ENCODE measurements at regions not wholly inside any gene's neighbourhood (a gene's known extent, or its start where the extent isn't known, plus 50 kb on each side); places are given as distances from the start of the nearest gene placed in this dataset.

- DNase-seq (ENCODE audit: extremely low spot score, unreplicated experiment): no peak
- TF ChIP-seq, protein P1, sequence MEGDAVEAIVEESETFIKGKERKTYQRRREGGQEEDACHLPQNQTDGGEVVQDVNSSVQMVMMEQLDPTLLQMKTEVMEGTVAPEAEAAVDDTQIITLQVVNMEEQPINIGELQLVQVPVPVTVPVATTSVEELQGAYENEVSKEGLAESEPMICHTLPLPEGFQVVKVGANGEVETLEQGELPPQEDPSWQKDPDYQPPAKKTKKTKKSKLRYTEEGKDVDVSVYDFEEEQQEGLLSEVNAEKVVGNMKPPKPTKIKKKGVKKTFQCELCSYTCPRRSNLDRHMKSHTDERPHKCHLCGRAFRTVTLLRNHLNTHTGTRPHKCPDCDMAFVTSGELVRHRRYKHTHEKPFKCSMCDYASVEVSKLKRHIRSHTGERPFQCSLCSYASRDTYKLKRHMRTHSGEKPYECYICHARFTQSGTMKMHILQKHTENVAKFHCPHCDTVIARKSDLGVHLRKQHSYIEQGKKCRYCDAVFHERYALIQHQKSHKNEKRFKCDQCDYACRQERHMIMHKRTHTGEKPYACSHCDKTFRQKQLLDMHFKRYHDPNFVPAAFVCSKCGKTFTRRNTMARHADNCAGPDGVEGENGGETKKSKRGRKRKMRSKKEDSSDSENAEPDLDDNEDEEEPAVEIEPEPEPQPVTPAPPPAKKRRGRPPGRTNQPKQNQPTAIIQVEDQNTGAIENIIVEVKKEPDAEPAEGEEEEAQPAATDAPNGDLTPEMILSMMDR (conservative IDR thresholded peaks at IDR 0.05): no peak
- no peaks in the 10 kb centered on the region for H3K36me3 Mint-ChIP-seq
- no peaks in the 10 kb centered on the region for H3K9me3 Mint-ChIP-seq
- H3K27me3 Mint-ChIP-seq: no peaks in the 10 kb centered on the region
- H3K4me3 Mint-ChIP-seq: no peak overlapping the region
- H3K4me1 Mint-ChIP-seq (ENCODE audit: unreplicated experiment): no peaks in the 10 kb centered on the region
- no peak overlapping the region for H3K27ac Mint-ChIP-seq
Measured at GRCh38 chr12:77299001-77299400, 233.6 kb upstream of the E2F7 start.

- DNase-seq (ENCODE audit: extremely low spot score, unreplicated experiment): no peak
- Mint-ChIP-seq H3K4me1 (ENCODE audit: unreplicated experiment) (no peaks in the 10 kb centered on the region), H3K9me3 (no peaks in the 10 kb centered on the region)
Measured at GRCh38 chr12:77294016-77294415, 228.6 kb upstream of the E2F7 start.

GRCh38 chr12:77274926-77275325 lies 209.6 kb upstream of the E2F7 start:
- no peaks in the 10 kb centered on the region for H3K9me3 Mint-ChIP-seq
- H3K27me3 Mint-ChIP-seq: no peaks in the 10 kb centered on the region
- H3K4me3 Mint-ChIP-seq: no peak overlapping the region
- no peak for DNase-seq (ENCODE audit: extremely low spot score, unreplicated experiment)
- no peaks in the 10 kb centered on the region for H3K36me3 Mint-ChIP-seq
- TF ChIP-seq, protein P1 (conservative IDR thresholded peaks at IDR 0.05): no peak
- no peaks in the 10 kb centered on the region for H3K4me1 Mint-ChIP-seq (ENCODE audit: unreplicated experiment)
- H3K27ac Mint-ChIP-seq: no peak overlapping the region

More at GRCh38 chr12:77294016-77294415, 228.6 kb upstream of the E2F7 start:
- TF ChIP-seq, protein P1 (conservative IDR thresholded peaks at IDR 0.05): no peak
- H3K36me3 Mint-ChIP-seq: no peaks in the 10 kb centered on the region
- no peak overlapping the region for H3K27ac Mint-ChIP-seq
- H3K4me3 Mint-ChIP-seq: no peak overlapping the region
- H3K27me3 Mint-ChIP-seq: no peaks in the 10 kb centered on the region

GRCh38 chr12:77273898-77274297 lies 208.5 kb upstream of the E2F7 start:
- TF ChIP-seq, protein P1 (conservative IDR thresholded peaks at IDR 0.05): no peak
- no peaks in the 10 kb centered on the region for H3K36me3 Mint-ChIP-seq
- no peak overlapping the region for H3K27ac Mint-ChIP-seq
- no peaks in the 10 kb centered on the region for H3K27me3 Mint-ChIP-seq
- H3K4me3 Mint-ChIP-seq: no peak overlapping the region
- no peaks in the 10 kb centered on the region for H3K9me3 Mint-ChIP-seq
- no peak for DNase-seq (ENCODE audit: extremely low spot score, unreplicated experiment)
- no peaks in the 10 kb centered on the region for H3K4me1 Mint-ChIP-seq (ENCODE audit: unreplicated experiment)

DNA sequence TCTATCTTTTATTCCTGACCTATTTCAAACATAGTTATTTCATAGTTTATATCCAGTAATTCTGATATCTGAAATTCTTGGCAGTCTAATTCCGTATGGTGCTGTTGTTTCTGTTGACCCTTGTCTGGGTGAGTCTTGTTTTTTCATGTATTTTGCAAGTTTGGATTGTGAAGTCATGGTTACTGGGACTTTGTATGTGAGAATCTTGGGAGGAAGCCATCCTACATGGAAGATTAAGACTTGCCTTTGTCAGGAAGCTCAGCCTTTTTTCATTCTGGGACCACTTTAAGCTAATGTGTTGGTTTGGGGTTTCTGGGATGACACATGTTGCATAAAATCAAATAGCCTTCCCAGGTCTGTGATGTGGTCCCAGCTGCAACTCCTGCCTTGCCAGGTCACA lies 191.6 kb upstream of the E2F7 start:
- H3K27me3 Mint-ChIP-seq: no peaks in the 10 kb centered on the region
- TF ChIP-seq, protein P1 (conservative IDR thresholded peaks at IDR 0.05): no peak
- H3K36me3 Mint-ChIP-seq: no peaks in the 10 kb centered on the region
- no peaks in the 10 kb centered on the region for H3K4me1 Mint-ChIP-seq (ENCODE audit: unreplicated experiment)
- no peak overlapping the region for H3K27ac Mint-ChIP-seq
- DNase-seq (ENCODE audit: extremely low spot score, unreplicated experiment): no peak
- H3K9me3 Mint-ChIP-seq: no peaks in the 10 kb centered on the region
- no peak overlapping the region for H3K4me3 Mint-ChIP-seq

- DNase-seq (ENCODE audit: extremely low spot score, unreplicated experiment): no peak
- no peaks in the 10 kb centered on the region for H3K27me3 Mint-ChIP-seq
- H3K4me3 Mint-ChIP-seq: no peak overlapping the region
- H3K9me3 Mint-ChIP-seq: no peaks in the 10 kb centered on the region
- TF ChIP-seq, protein P1 (conservative IDR thresholded peaks at IDR 0.05): no peak
- no peaks in the 10 kb centered on the region for H3K4me1 Mint-ChIP-seq (ENCODE audit: unreplicated experiment)
- no peaks in the 10 kb centered on the region for H3K36me3 Mint-ChIP-seq
- H3K27ac Mint-ChIP-seq: no peak overlapping the region
Measured at GRCh38 chr12:77253321-77253720, 188.0 kb upstream of the E2F7 start.
